HG03520 (cell line): ENCODE measurements at regions not wholly inside any gene's neighbourhood (a gene's known extent, or its start where the extent isn't known, plus 50 kb on each side); places are given as distances from the start of the nearest gene placed in this dataset.

Source experiments
- ATAC-seq: cut with Tn5 transposase; IDR thresholded peaks from one replicate; pipeline ENCODE4 v1.9.1; 2021; ENCODE audit warnings: mild to moderate bottlenecking, moderate library complexity; ENCODE audit not compliant: unreplicated experiment

DNA sequence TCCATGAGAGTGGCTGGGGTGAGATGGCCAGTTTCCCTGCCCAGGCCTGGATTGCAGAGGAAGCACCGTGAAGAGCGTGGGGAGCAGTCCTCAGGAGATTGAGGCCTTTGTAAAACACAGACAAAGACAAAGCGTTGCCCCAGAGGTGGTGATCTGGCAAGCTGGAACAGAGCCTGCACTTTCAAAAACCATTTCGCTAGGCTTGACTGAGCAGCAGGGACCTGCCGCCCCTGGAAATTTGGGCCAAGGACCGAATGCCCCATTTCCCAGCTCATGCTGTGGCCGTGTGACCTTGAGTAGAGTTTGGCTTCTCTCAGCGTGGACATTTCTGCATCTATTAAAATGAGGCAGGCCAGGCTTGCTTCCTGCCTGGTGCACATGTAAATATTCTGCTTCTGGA is 381.4 kb downstream of the BCOR start:
- ATAC-seq: no peak

- ATAC-seq: no peak
Observed at GRCh38 chrX:39716802-39717540, 380.8 kb downstream of the BCOR start.

GRCh38 chrX:39718981-39719380 is 378.8 kb downstream of the BCOR start:
- ATAC-seq: no peak

DNA sequence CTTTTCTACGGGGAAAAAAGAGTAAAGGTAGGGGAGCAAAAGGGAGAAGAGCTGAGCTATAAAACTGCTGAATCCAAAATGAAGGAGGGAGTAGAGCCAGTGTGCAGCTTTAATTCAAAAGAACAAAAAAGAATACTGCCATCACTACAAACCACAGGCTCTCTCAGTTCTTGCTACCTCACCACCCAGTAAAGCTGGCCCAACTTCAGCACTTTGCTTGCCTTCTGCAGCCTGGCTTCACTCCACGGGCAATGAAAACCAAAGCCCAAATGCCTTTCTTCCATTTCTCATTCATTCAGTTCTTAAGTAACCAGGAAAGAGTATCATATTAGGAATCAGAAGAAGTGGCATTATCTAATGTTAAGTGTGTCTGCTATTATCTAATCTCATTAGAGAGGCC is 376.8 kb downstream of the BCOR start:
- no peak for ATAC-seq

GRCh38 chrX:39721566-39722279 is 376.0 kb downstream of the BCOR start:
- no peak for ATAC-seq

DNA sequence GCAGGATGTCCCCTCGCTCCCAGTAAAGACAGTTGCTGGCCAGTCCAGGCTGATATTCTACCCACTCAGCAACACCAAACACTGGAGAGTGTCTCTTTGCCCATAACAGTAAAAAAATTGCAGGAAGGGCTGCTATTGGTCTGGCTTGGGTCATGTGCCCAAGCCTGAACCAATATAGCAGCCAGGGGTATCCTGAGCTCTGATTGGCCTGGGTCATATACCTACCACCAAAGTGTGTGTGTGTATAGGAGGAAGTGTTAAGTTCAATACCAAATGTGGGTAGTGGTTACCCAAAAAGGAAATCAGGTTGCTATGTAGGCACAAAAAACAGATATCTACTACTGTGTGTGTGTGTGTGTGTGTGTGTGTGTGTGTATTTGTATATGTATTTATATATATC is 373.2 kb downstream of the BCOR start:
- no peak for ATAC-seq

DNA sequence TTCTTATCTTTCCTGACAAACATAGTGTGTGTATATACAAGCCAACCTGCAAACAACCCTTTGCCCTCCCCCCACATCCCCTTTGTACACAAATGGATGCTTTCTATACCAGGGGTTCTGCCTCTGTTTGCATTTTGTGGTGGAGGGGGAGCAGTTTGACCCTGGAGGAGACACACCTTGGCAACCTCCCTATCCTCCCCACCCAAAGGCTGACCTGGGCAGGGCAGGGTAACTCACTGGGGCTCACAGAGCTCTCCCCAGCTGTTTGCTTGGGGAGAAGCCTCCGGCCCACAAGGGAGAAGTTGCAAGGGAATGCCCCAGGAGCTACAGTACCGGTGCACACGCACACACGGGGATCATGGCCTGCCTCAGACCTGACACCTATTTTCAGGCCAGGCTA is 372.6 kb downstream of the BCOR start:
- ATAC-seq: no peak

DNA sequence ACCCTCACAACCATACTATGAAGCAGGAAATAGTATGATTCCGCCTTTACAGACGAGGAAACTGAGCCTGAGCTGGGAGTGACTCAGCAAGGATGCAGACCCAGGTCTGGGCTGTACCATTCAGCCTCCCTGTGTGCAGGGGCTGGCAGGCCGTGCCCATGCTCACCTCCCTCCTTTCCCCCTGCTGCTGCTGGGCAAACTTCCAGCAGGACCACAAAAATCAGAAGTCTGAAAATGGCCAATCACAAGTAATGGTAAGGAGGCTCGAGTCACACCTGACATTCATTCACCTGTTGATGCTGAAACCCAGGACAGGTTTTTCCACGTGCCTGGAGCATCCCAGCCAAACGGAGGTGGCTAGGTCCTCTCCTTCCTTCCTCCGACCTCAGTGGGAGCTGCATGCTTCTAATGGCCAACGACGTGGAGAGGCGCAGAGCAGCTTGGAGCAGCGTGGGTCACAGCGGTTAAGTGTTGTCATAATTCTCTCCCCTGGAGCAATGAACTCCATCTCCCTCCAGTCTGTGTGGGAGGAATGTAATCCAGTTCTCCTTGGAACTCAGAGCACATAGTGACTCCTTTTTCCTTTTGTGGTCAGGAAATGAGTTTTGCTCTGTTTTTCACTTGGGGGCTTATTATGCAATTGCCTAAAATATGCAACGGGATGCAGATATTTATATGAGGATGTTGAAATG is 371.7 kb downstream of the BCOR start:
- no peak for ATAC-seq

GRCh38 chrX:39726771-39727170 is 371.0 kb downstream of the BCOR start:
- ATAC-seq: no peak

DNA sequence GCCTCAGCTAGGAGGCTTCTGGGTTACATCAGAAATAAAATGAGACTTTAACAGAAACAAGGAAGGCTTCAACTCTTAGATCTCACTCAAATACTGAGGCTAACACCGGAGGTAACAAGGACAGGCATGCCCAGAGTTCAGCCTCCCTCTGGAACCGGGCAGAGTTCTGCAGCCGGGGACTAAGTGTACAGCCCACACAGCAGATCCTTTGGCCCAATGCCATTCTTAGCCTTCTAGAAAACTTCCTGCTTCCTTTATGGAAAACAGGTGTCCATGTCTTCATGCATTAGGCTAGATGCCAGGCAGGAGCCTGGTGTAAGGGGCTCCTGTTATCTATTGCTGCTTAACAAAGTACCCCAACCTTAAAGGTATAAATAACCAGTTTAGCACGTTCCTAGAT is 369.7 kb downstream of the BCOR start:
- ATAC-seq: no peak

GRCh38 chrX:39728852-39729598 is 368.7 kb downstream of the BCOR start:
- ATAC-seq: no peak

- no peak for ATAC-seq
Observed at GRCh38 chrX:39729981-39730661, 367.6 kb downstream of the BCOR start.

DNA sequence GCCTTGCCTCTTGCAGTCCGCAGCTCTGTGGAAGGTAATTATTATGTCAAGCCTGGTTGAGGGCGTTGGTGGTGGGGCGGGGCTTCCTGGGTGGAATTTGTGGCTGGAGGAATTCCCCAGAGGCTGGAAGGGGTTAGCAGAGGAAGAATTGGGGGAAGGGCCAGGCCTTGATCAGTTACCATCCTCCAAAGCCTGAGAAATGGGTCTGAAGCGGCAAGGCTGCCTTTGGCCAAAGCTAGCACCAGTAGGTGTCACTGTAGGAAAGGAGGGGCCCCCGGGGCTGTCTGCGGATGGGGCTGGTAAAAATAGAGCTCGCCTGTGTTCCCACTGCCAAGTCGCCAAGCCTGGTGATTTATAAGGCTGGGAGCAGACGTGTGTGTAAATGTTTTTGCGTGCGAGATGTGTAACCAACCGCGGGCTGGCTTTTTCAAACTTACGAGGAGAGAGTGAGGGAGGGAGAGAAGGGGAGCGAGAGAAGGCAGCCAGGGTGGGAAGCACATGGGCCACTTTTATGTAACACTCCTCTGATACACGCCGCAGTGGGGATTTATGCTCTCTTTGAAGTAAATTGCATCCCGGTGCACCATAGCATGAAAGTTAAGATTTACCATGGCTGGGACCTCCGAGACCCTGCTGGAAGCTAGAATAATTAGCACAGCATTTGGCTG is 367.0 kb downstream of the BCOR start:
- ATAC-seq: no peak

- no peak for ATAC-seq
Observed at GRCh38 chrX:39731330-39731667, 366.5 kb downstream of the BCOR start.

DNA sequence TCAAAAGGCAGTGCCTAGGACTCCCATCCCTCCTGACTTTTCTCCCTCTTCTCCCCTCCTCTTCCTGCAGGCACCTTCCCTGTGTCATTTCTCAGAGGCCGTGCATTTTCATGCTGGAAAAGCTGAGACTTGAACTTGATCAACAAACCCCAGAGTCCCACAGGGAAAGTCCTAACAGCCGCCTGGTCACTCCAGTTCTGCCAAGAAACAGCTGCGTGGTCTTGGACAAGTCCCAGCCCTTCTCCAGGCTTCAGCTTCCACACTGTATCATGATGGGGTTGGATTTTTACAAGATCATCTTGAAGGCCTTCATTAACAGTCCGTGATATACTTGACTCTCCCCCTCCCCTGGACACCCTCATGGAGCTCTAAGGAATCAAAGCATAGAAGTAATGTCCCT is 366.0 kb downstream of the BCOR start:
- no peak for ATAC-seq

DNA sequence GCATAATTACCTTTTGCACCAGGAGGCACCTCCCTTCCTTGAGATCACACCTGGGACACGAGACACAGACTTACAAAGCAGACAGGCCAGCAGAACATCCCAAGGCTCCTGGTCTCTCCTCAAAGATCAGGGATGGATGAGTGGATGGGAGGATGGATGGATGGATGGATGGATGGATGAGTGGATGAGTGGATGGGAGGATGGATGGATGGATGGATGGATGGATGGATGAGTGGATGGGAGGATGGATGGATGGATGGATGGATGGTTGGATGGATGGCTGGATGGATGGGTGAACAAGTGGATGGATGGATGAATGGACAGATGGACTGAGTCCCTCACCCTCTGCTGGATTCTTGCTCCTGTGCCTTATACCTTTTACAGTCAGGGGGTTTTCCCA is 364.0 kb downstream of the BCOR start:
- ATAC-seq: no peak

DNA sequence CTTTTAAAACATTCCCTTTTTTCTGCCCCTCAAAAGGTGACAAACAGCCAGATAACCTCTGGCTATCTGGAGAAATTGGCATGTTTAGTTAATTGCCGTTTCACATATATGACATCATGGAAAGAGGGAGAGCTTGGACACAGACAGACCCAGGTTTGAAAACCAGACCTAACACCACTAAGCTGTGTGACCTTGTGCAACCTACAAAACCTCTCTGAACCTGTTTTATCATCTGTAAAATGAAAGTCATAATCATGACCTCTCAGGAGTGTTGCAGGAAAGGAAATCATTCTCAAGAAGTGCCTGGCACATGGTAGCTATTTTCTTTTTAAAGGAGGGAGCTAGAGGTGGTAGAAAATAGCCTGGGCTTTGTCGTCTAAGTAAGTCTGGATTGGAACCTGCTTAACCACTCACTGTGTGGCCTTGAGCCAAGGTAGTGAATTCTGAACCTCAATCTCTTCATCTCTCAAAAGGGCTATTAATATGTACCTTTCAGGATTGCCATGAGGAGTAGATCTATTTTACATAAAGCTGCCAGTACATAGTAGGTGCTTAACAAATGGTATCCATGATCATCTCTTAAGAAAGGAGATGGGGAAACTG is 363.5 kb downstream of the BCOR start:
- no peak for ATAC-seq

DNA sequence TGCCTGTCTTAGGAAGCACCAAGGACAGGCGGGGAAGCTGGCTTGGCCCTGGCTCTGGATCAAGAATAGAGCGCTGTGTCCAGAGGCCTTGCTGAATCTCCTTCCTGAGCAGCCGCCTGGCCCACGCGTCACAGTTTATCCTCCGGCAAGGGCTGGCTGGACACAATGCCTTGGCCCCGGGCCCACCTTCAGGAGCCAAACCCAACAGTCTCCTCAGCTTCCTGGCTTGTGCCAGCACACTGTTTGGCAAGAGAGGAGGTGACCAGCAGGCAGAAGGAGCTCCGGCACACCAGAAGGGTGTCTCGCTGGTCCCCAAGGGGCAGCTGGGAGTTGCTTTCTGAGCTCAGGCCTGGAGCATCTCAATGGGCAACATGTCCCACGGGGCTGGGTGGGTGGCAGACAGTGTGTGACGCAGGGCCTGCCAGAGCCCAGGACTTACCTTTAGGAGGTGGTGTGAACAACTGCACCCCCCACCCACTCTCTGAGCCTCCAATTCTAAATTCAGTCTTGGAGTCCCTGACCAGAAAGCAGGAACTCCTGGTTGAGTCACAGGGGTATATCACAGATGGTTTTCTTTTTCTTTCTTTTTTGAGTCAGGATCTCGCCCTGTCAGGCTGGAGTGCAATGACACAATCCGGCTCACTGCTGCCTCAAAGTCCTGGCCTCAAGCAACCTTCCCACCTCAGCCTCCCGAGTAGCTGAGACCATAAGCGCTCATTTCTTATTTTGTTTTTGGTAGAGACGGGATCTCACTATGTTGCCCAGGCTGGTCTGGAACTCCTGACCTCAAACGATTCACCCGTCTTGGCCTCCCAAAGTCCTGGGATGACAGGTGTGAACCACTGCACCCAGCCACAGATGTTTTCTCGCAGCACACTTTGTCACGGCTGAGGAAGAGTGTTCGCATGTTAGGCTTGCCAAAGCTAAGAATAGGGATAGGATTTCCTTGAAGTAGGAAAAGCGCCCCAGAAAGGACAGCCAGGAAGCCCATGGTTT is 361.2 kb downstream of the BCOR start:
- ATAC-seq: no peak

DNA sequence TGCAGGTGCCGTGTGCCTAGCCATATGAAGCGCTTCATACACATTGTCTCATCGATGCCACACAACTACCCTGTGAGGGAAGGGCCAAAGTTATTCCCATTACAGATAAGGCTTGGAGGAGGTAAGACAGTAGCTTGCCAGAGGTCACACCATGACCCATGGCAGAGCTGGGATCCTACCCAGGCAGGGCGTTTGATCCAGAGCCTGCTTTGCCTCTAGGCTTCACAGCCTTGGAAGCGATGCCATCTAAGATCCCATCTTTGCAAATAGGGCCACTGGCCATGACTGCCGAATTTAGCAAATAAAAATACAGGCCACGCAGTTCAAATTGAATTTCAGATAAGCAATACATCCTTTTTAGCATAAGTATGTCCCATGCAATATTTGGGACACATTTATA is 358.2 kb downstream of the BCOR start:
- no peak for ATAC-seq
